ENCODE measurements at regions not wholly inside any gene's neighbourhood (a gene's known extent, or its start where the extent isn't known, plus 50 kb on each side); places are given as distances from the start of the nearest gene placed in this dataset.
"Not testable (repeated sequence)": the region's sequence is repeated elsewhere in the genome, so short reads cannot be mapped to it uniquely, and the experiment has no call there.

DNA sequence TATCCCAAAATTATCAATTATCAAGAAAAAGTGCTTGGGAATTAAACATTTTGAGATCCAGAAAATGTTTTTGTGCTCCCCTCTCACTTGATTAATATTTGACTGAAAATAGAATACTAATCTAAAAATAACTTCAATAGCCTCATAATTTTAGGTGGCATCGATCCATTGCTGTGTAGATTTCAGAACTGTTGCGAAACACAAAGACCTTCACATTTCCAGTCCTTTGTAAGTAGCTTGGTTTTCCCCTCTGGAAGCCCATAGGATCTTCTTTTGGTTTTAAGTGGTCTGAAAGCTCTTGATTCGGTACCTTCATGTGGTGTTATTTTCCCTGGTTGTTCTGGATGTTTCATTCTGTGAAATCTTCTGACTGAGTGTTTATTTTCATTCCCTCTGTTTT, 176.5 kb downstream of the NUFIP1 start:
- no peak overlapping the region for H3K27ac Mint-ChIP-seq
- ATAC-seq (no peak), DNase-seq (no peak)
- peaks cover 10% of the 10 kb centered on the region for H3K4me1 Mint-ChIP-seq
- peaks cover 20% of the 10 kb centered on the region for H3K27me3 Mint-ChIP-seq
- no peaks in the 10 kb centered on the region for H3K36me3 Mint-ChIP-seq (ENCODE audit: low read depth)
- H3K4me3 Mint-ChIP-seq, result no peak overlapping the region
- H3K9me3 Mint-ChIP-seq, result no peaks in the 10 kb centered on the region

DNA sequence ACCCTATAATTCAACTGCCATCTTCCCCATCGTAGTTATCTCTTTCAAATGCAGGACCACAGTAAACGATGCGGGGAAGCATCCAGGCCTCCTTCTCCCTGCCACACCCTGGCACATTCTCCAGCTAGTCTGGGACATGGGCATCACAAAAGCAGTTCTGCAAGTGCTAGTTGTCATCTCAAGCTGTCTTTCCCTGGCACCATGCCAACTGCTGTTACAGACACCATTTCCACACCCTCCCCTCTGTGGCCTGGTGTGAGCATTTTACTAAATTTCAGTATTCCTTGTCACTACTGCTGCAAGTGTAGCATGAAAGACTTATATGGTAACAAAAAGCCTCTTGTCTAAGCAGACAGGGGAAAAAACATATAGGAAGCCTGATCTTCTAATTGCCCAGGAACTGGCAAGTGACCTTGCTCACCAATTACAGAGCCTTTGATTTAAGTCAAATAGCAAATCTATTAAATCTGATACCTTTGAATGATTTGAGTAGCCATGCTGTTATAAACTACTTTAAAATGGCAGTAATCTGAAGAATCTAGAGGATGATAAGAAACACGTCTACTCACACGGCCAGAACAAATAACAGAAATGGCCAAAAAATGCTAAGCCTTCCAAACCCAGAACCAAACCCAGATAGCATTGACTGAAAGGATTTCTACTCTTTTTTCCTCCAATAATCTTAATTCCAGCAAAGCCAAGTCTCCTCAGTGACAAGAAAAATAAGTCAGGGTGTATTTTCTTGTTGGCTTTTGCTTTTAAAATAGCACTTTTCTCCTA, 179.0 kb downstream of the NUFIP1 start:
- Mint-ChIP-seq H3K4me3 (no peak overlapping the region), H3K27ac (no peak overlapping the region), H3K9me3 (no peaks in the 10 kb centered on the region), H3K27me3 (peaks cover 10% of the 10 kb centered on the region), H3K36me3 (ENCODE audit: low read depth) (no peaks in the 10 kb centered on the region), H3K4me1 (peaks cover 2% of the 10 kb centered on the region)
- no peak for DNase-seq
- ATAC-seq, result no peak

DNA sequence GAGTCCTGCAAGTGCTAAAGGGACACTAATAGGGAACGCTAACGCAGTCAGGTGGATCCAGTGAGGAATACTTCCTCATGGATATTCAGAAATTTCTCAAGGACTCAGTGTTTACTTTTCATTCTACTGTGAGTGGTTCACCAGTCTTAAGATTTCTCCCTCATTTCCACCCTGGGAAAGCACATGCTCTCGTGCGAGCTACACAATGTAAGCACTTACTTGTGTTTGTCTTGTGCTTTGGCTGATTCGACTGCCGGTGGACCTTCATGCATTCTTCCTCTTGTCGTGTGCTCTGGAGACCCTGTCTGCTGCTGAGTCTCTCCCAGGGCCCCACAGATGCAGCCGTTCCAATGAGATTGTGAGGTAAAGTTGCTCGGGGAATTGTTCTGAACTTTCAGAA, 180.1 kb downstream of the NUFIP1 start:
- ATAC-seq, result no peak

DNA sequence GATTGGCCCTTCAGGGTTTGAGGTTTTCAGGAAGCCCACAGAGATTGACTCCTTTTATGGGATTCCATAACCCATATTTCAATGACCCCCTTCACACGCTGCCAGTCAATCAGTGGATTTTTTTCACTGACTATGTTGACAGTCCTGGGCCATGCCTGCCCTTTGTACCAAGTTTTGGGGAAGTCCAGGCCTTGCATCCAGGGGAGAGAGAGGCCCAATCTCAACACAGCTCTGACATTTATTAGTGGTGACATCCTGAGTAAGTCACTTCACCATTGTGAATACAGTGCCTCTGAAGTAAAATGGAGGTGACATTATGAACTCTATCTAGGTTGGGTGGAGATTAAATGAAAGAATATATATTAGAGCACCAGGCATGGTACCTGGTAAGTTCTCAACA, 181.1 kb downstream of the NUFIP1 start:
- Mint-ChIP-seq H3K9me3 (no peaks in the 10 kb centered on the region), H3K27ac (no peak overlapping the region), H3K36me3 (ENCODE audit: low read depth) (no peaks in the 10 kb centered on the region), H3K4me3 (no peak overlapping the region), H3K4me1 (no peaks in the 10 kb centered on the region), H3K27me3 (peaks cover 9% of the 10 kb centered on the region)
- DNase-seq (no peak), ATAC-seq (peak; percentile 40)

More for the DNA sequence above, 180.1 kb downstream of the NUFIP1 start:
- Mint-ChIP-seq H3K4me3 (no peak overlapping the region), H3K36me3 (ENCODE audit: low read depth) (no peaks in the 10 kb centered on the region), H3K9me3 (no peaks in the 10 kb centered on the region), H3K4me1 (no peaks in the 10 kb centered on the region), H3K27ac (no peak overlapping the region), H3K27me3 (peaks cover 10% of the 10 kb centered on the region)
- no peak for DNase-seq

DNA sequence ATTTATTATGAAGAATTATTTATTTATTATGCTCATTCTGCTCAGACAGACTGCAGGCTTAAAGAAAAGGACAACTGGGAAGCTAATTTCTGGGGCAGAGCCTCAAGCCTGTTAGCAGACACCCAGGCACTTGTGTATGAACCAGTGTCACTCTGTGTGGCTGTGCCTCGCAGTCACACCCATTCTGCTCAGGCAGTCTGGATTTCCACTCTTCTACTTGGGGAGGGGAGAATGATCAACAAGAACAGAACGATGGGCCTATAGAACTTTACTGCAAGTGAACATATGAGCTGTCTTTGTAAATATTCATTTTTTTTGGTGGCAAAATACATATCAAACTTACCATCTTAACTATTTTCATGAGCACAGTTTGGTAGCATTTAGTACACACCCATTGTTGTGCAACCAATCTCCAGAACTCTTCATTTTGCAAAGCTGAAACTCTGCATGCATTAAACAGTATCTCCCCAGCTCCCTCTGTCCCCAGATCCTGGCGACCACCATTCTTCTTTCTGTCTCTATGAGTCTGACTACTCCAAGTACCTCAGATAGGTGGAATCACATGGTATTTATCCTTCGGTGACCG, 181.7 kb downstream of the NUFIP1 start:
- no peak overlapping the region for H3K4me3 Mint-ChIP-seq
- no peaks in the 10 kb centered on the region for H3K36me3 Mint-ChIP-seq (ENCODE audit: low read depth)
- DNase-seq (no peak), ATAC-seq (no peak)
- H3K4me1 Mint-ChIP-seq, result peaks cover 4% of the 10 kb centered on the region
- no peaks in the 10 kb centered on the region for H3K9me3 Mint-ChIP-seq
- no peak overlapping the region for H3K27ac Mint-ChIP-seq
- peaks cover 3% of the 10 kb centered on the region for H3K27me3 Mint-ChIP-seq

DNA sequence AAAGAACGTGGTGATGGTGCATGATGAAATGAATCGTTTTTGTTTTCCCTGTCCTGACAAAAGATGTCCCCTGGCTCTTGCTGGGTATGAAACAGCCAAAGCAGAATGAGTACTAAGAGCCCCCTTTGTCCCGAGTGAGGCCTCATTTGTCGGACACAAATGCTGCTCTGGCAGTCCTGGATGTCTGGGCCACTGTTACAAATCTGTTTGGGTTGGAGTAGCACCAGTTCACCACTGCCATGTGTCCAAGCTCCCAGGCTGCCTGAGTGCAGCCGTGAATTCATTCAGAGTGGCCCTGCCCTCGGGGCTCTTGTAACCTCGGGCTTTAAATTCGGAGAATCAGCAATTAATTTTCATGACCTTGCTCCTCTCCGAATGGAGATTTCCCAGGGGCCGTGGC, 182.4 kb downstream of the NUFIP1 start:
- H3K4me3 Mint-ChIP-seq, result no peak overlapping the region
- no peak overlapping the region for H3K27ac Mint-ChIP-seq
- DNase-seq, result no peak
- no peak for ATAC-seq
- H3K36me3 Mint-ChIP-seq (ENCODE audit: low read depth), result no peaks in the 10 kb centered on the region
- peaks cover 9% of the 10 kb centered on the region for H3K4me1 Mint-ChIP-seq
- no peaks in the 10 kb centered on the region for H3K9me3 Mint-ChIP-seq
- H3K27me3 Mint-ChIP-seq, result peaks cover 1% of the 10 kb centered on the region

DNA sequence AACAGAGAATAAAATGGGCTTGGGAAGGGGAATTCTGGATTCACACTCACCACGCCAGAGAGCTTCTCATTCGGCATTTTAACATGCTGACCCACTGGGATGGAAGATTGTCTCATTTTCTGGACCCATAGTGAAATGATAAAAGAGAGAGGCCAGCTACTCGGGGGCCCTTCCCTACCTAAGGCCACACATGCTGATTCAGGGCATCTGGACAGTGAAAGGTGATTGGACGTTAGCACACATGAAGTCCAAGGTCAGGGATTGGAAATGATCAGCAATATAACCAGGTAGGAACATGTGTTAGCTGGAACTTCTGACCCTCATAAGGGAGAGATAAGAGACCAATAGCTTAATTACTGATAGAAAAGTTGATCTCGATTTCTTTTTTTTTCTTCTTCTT, 183.7 kb downstream of the NUFIP1 start:
- DNase-seq, result no peak
- H3K27me3 Mint-ChIP-seq, result peaks cover 1% of the 10 kb centered on the region
- H3K36me3 Mint-ChIP-seq (ENCODE audit: low read depth), result no peaks in the 10 kb centered on the region
- no peak for ATAC-seq
- no peak overlapping the region for H3K4me3 Mint-ChIP-seq
- H3K9me3 Mint-ChIP-seq, result no peaks in the 10 kb centered on the region
- peaks cover 9% of the 10 kb centered on the region for H3K4me1 Mint-ChIP-seq
- no peak overlapping the region for H3K27ac Mint-ChIP-seq

DNA sequence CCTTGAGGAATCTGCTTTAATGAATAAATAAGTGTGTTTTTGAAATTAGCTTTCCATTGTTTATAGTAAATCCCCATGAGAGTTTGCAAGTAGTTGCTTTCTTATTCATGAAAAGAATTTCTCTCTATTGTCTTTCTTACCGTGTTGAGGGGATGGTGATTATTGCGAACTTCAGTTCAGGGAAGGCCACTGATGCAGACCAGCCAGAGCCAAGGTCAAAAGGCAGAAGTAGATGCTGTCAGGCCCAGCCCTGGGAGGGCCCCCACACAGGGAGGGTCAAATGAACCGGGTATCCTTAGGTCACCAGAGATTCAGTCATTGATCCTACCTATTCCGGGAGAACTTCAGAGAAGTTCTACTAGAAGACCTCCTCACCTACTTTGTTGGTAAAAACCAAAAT, 185.9 kb downstream of the NUFIP1 start:
- no peak for DNase-seq
- no peaks in the 10 kb centered on the region for H3K9me3 Mint-ChIP-seq

DNA sequence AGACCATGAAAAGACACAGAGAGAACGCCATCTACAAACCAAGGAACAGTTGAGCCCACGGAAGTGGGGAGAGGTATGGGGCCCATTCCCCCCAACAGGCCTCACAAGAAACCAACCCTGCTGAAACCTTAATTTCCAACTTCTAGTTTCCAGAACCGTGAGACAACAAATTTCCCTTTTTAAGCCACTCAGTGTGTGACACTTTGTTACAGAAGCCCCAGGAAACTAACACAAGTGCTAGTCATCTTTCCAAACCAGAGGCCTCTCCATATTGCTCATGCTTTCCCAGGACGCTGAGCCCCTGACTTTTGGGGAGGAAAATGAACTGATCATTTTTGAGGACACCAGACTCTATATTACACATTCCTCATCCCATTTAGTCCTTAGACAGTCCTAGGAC, 186.8 kb downstream of the NUFIP1 start:
- peaks cover 4% of the 10 kb centered on the region for H3K27me3 Mint-ChIP-seq
- ATAC-seq (no peak), DNase-seq (no peak)
- peaks cover 9% of the 10 kb centered on the region for H3K4me1 Mint-ChIP-seq
- no peaks in the 10 kb centered on the region for H3K9me3 Mint-ChIP-seq
- H3K27ac Mint-ChIP-seq, result no peak overlapping the region
- H3K4me3 Mint-ChIP-seq, result no peak overlapping the region
- H3K36me3 Mint-ChIP-seq (ENCODE audit: low read depth), result no peaks in the 10 kb centered on the region

More for the DNA sequence above, 185.9 kb downstream of the NUFIP1 start:
- peaks cover 4% of the 10 kb centered on the region for H3K27me3 Mint-ChIP-seq
- no peak for ATAC-seq
- no peak overlapping the region for H3K4me3 Mint-ChIP-seq
- peaks cover 9% of the 10 kb centered on the region for H3K4me1 Mint-ChIP-seq
- no peak overlapping the region for H3K27ac Mint-ChIP-seq
- H3K36me3 Mint-ChIP-seq (ENCODE audit: low read depth), result no peaks in the 10 kb centered on the region

DNA sequence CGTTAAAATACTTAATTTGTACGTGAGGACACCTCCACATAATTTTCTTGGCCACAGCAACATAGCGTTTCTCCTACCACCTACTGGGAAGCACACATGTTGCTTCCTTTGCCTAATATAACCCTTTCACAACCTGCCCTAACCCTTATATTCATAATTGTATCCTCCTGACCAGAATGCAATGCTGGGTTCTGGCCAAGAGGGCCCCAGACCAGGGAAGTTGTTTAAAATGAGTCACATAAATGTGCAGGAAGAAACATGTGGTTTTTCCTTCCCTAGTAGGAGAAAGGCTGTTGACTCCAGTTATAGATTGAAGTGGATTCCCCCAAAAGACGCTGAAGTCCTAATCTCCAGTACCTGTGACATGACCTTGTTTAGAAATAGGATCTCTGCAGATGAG, 187.3 kb downstream of the NUFIP1 start:
- no peak overlapping the region for H3K27ac Mint-ChIP-seq
- no peaks in the 10 kb centered on the region for H3K36me3 Mint-ChIP-seq (ENCODE audit: low read depth)
- ATAC-seq (no peak), DNase-seq (no peak)
- peaks cover 9% of the 10 kb centered on the region for H3K4me1 Mint-ChIP-seq
- no peak overlapping the region for H3K4me3 Mint-ChIP-seq
- H3K9me3 Mint-ChIP-seq, result no peaks in the 10 kb centered on the region
- peaks cover 4% of the 10 kb centered on the region for H3K27me3 Mint-ChIP-seq

DNA sequence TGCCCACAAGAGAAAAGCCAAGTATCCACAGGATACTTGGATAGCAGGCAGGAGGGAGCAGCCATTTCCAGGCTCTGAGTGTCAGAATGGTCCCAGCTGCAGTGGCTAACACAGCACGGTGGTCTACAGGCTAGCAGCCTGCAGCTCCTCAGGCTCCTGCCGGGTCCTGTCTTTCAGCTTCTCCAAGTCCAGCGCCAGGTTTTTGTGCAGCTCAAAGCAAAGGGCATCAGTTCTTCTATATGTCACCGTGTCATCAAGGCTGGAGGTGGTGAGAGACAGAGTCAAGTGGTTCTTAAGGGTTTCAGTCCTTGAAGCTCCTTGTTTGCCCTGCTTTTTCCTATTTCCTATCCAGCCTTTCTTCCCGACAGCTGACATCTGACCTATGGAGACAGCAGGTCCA, 188.6 kb downstream of the NUFIP1 start:
- Mint-ChIP-seq H3K36me3 (ENCODE audit: low read depth) (no peaks in the 10 kb centered on the region), H3K27me3 (peaks cover 4% of the 10 kb centered on the region), H3K9me3 (no peaks in the 10 kb centered on the region), H3K27ac (no peak overlapping the region), H3K4me1 (peaks cover 9% of the 10 kb centered on the region), H3K4me3 (no peak overlapping the region)
- ATAC-seq (no peak), DNase-seq (no peak)

DNA sequence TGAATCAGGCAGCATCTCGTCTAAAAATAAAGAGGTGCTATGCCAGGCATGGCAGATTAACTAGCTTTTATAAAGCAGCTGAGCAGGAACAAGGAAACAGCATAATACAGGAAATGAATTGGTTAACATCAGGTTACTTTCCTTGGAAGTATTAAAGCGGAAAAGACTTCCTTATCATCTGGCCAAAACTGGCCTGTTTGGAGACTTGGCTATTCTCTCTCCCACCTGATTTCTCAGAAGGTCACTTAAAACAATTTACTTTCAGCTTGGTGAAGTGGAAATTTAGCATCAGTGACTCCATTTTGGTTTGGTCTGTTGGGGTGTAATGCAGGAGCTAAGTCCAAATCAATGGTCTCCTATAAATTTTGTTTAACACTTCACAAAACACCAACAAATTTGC, 191.6 kb downstream of the NUFIP1 start:
- DNase-seq (no peak), ATAC-seq (no peak)
- H3K27me3 Mint-ChIP-seq, result peaks cover 2% of the 10 kb centered on the region
- H3K9me3 Mint-ChIP-seq, result no peaks in the 10 kb centered on the region
- H3K36me3 Mint-ChIP-seq (ENCODE audit: low read depth), result no peaks in the 10 kb centered on the region
- peaks cover 6% of the 10 kb centered on the region for H3K4me1 Mint-ChIP-seq
- no peak overlapping the region for H3K4me3 Mint-ChIP-seq
- H3K27ac Mint-ChIP-seq, result no peak overlapping the region

DNA sequence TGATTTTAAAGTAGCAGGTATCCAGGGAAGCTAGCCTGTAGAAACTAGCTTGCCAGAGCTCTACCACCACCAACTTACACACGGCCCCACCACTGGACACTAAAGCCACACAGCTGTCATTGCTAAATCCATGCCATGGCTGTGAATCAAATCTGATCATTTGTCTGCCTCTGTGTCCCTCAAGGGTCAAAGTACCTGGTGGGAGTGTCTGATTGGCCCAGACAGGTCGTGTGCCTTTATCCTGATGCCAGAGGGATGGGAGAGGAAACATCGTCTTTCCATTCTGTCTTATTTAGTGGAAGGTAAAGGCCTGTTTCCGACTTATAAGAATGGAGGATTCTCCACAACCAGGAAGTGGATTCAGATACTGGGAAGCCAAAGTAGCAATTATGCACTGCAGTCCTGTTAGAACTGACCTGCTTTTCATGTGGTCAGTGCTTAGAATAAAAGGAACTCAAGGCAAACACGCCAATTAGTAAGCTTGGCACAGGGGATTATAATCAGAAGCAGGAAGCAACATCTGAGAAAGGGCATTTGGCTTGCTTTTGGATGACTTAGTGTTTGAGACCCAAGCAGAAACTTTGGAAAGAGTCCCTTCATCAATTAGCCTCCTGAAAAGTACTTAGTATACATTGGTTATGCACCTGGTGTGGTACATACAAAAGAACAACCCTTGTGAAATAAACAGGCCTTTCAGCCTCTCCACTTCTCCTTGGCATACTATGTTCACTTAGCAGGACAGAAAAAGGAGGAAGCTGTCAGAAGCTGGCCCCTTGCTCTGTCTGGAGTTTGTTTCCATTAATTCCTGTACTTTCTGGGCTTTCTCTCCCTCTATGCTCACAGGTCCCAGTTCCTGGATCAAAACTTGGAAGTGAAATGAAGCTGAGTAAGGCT, 192.4 kb downstream of the NUFIP1 start:
- Mint-ChIP-seq H3K27ac (no peak overlapping the region), H3K27me3 (peaks cover 2% of the 10 kb centered on the region), H3K4me1 (no peaks in the 10 kb centered on the region), H3K36me3 (ENCODE audit: low read depth) (no peaks in the 10 kb centered on the region), H3K9me3 (no peaks in the 10 kb centered on the region), H3K4me3 (no peak overlapping the region)
- ATAC-seq (no peak), DNase-seq (no peak)

DNA sequence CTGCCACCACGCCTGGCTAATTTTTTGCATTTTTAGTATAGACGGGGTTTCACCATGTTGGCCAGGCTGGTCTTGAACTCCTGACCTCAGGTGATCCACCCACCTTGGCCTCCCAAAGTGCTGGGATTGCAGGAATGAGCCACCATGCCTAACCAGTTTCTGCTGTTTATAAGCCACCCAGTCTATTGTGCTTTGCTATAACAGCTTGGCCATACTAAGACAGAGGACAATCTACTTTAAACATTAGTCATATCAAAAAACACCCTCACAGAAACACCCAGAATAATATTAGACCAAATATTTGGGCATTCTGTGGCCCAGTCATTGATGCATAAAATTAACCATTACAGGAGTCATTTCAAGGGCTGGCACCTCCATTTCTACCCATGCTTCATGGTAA, 193.2 kb downstream of the NUFIP1 start:
- not testable (repeated sequence) for H3K27ac Mint-ChIP-seq; H3K27me3 Mint-ChIP-seq; H3K4me3 Mint-ChIP-seq; H3K4me1 Mint-ChIP-seq; DNase-seq; H3K36me3 Mint-ChIP-seq (ENCODE audit: low read depth); ATAC-seq; H3K9me3 Mint-ChIP-seq

DNA sequence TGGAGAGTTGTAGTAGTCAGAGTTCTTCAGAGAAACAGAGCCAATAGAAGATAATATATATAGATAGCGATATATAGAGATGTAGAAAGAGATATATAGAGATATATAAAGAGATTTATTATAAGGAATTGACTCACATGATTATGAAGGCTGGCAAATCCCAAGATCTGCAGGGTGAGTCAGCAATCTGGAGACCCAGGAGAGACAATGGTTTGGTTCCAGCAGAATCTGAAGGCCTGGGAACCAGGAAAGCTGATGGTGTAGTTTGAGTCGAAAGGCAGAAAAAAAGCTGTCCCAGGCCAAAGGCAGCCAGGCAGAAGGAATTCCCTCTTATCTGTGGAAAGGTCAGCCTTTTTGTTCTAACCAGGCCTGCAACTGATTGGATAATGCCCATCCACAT, 194.1 kb downstream of the NUFIP1 start:
- Mint-ChIP-seq H3K27me3 (peaks cover under 1% of the 10 kb centered on the region), H3K36me3 (ENCODE audit: low read depth) (no peaks in the 10 kb centered on the region), H3K27ac (no peak overlapping the region), H3K4me3 (no peak overlapping the region), H3K4me1 (no peaks in the 10 kb centered on the region), H3K9me3 (no peaks in the 10 kb centered on the region)
- no peak for ATAC-seq
- DNase-seq, result no peak
